IPS-11a (cell line): ENCODE measurements at regions not wholly inside any gene's neighbourhood (a gene's known extent, or its start where the extent isn't known, plus 50 kb on each side); places are given as distances from the start of the nearest gene placed in this dataset.

Source experiments
- H3K4me3 ChIP-seq: one replicate; pipeline ENCODE4 v1.5.1; 2013; ENCODE audit warnings: low read depth, low read length, control low read depth

DNA sequence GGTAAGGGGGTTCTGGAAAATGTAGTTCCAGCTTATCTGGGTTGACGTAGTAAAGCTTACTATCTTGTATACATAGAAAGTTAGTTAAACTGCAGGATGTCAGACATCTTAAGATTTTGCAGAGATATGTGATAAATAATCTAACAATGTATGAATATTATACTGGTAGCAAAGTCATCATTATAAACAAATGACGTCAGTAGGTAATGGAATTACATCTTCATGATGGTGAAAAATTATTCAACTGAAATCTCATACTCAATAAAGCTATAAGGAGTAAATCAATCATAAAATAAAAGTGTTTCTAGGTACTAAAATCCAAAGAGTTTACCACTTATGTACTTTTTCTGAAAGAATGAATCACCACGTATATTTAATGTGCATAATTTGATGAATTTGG lies 217.3 kb upstream of the CDH10 start:
- no peak overlapping the region for H3K4me3 ChIP-seq

GRCh38 chr5:24855485-24855884 lies 210.7 kb upstream of the CDH10 start:
- no peak overlapping the region for H3K4me3 ChIP-seq

- no peak overlapping the region for H3K4me3 ChIP-seq
Measured at GRCh38 chr5:24854850-24855249, 210.1 kb upstream of the CDH10 start.

DNA sequence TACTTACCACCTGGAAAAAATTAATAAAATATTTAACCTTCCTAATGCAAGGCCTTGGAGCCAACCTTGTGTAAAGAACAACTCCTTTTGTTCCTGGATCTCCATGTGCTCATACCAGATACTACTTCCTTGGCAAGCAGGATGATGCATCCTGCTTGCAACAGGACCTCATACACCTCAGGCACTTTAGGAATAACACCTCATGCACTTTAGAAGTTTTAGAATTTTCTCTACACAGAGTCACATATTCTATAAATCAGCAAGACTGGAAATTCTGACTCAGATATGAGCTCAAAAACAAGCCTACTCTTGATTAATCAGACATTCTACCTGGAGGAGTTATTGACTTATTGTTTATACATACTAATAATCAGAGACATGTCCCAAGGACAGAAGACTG lies 209.6 kb upstream of the CDH10 start:
- no peak overlapping the region for H3K4me3 ChIP-seq

DNA sequence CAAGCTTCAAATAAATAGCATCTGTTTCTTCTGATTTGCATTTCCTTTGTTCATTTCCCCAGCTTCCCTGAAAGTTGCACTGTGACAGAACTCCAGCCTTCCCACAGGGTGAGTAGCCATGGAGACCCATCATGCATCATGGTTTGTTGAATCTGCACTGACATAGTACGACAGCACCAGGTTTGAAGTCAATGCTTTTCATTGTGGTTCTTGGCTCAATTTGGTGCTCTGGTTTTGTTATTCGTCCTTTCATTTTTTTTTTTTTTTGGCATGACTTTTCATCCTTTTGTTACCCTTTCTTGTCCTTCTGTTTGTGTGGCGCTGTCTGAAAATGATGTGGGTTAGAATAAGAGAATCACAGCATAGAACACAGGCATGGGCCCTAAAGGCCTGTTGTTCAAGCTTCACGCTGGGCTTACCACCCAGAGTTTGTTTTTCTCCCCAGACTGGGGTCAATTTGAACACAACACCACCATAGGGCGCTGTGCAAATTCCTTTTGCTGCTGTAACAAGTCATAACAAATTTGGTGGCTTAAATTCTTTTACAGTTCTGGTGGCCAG lies 206.2 kb upstream of the CDH10 start:
- no peak overlapping the region for H3K4me3 ChIP-seq

DNA sequence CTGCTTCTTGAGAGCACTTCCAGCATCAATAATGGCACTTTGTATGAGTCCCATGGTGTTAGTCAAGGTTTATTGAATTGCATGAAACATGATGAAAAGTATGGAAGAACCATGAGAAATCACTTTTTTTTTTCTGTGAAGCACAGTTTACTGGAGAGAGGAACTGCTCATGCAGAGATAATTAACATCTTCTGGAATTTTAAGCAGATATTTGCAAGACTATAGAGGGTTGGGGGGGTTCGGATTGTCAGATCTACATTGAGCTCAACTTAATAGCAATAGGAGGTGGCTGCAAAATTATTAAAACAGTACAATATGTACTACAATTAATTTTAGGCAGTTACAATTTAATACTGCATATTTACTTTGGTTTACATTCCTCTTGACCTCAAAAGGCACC lies 204.4 kb upstream of the CDH10 start:
- no peak overlapping the region for H3K4me3 ChIP-seq

GRCh38 chr5:24831989-24832388 lies 187.2 kb upstream of the CDH10 start:
- H3K4me3 ChIP-seq, result no peak overlapping the region

DNA sequence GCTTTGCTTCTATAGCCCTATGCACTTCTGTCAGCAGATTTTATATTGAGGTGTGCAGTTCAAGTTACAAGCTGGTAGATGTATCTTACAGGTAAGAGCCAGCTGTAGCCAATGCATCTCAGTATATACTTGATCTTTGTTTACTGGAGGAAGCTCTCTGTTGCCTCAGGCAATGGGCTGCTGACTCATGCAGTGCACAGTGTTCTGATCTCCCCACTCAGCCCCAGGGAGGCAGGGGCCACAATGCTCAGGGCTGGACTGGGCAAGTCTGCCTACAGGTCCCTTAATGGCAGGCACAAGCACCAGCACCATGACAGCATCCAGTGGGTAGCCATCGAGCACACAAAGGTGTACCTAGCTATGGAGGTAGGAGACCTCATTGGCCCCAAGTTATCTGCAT lies 178.8 kb upstream of the CDH10 start:
- no peak overlapping the region for H3K4me3 ChIP-seq

DNA sequence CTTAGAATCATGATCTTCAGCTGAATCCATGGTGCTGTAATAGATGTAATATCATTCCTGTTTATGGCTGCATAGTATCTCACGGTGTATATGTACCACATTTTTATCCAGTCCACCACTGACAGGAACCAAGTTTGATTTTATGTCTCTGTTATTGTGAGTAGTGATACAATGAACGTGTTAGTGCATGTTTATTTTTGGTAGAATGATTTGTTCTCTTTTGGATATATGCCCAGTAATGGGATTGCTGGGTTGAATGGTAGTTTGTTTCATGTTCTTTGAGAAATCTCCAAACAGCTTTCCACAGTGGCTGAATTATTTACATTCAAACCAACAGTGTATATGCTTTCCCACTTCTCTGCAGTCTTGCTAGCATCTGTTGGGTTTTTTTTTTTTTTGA lies 175.1 kb upstream of the CDH10 start:
- no peak overlapping the region for H3K4me3 ChIP-seq

- H3K4me3 ChIP-seq, result no peak overlapping the region
Measured at GRCh38 chr5:24817966-24818365, 173.2 kb upstream of the CDH10 start.

DNA sequence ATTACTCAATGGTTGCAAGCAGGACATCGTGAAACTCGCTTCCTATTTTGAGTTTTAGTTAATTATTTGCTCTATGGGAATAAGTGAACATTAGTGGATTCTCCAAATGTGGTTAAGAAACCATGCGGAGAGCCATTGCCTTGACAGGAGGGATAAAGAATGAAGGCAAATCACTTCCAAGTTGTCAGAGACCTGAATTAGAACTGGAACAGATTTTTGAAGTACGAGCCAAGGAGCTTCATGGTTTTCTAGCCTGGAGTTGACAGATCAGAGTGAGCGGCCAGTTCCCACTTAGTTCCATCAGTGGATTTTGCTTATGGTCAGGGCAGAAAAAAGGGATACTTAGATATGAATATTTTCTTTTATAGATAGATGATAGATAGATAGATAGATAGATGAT lies 171.4 kb upstream of the CDH10 start:
- H3K4me3 ChIP-seq, result no peak overlapping the region

GRCh38 chr5:24805230-24805629 lies 160.5 kb upstream of the CDH10 start:
- no peak overlapping the region for H3K4me3 ChIP-seq

DNA sequence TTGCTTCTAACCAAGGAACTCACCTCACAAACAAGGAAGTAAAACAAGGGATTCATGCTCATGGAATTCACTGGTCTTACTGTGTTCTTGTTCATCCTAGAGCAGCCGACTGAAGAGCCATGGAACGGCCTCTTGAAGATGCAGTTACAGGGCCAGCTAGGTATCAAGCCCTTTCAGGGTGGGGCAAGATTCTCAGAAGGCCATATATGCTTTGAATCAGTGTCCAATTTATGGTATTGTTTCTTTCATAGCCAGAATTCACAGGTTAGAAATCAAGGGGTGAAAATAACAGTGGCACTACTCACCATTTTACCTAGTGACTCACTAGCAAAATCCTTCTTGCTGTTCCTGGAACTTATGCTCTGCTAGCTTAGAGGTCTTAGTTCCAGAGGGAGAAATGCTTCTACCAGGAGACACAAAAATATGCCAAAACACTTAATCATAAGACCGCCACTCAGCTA lies 159.5 kb upstream of the CDH10 start:
- H3K4me3 ChIP-seq, result no peak overlapping the region

GRCh38 chr5:24791326-24791725 lies 146.5 kb upstream of the CDH10 start:
- H3K4me3 ChIP-seq, result no peak overlapping the region

DNA sequence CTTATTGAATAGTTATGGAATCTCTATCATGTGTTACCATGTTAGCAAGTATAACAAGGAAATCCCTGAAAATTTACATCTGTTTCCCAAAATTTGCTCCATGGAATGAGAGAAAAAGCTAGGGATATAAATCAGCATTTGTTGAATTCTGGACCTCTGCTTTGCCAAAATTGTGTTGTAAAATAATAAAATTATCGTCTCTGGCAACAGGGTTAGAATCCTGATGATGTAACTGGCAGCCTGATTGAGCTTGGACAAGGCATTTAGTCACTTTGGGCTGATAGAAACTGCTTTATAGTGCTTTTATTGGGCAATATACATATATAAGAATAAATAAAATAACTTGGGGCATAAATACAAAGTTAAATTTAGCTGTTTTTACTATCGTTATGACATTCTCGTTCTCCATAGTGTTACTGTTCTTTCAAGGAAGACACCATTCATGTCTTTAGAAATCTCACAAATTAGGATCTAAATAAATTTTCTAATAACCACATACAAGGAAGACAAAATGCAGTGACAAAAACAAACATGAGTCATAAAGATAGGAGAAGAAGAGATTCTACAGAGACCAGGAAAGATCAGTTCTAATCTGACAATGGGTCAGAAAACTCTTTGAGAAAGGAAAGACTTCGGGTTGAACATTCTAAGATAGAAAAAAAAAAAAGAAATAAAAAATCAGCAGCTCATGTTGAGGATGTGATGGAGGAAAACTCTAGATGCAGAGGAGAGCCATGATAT lies 145.0 kb upstream of the CDH10 start:
- no peak overlapping the region for H3K4me3 ChIP-seq

DNA sequence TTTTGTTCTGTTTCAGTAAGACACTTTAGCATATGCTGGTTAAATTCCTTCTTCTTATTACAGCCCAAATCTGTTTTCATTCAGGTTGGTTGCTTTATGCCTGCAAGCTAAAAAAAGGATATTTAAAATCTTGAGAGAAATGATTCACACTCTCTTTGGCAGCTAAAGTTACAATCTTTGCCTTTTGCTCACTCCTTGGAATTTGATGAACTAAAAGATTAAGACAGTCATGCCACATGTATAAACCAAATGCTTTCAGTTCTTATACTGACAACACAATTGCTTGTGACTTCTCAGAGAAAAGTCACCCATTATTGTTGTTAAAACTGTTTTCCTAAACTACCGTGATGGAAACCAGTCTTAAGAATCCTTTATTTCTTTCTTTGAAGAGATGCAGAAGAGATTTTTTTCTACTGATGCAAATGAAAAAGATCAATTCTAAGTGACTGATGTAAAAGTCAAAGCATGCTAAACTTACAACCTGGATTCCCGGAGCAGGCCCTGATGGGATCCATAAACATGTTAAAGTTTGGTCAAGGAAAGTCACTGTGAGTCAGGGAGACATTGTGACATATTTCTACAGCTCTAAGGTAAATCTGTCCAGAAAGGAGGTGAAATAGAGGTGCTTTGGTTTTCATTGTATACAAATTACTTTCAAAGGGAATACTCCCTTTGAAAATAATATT lies 144.2 kb upstream of the CDH10 start:
- no peak overlapping the region for H3K4me3 ChIP-seq

GRCh38 chr5:24786108-24786507 lies 141.3 kb upstream of the CDH10 start:
- no peak overlapping the region for H3K4me3 ChIP-seq

DNA sequence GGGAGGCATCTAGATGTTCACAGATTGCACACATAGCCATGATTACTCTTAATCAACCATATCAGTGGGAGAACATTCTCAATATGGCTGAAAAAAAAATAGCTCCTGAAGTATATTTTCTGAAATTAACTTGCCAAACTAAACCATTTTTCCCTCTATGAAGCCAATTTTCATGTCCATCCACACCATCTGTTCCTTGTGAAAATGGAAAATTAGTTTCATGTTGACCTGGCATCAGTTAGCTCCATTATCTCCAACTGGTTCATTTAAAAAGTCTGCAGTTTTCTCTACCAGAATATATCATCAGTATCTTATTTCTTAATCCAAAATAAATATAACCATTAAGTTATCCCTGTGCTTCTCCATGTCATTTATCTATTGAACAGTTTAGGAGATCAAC lies 138.8 kb upstream of the CDH10 start:
- no peak overlapping the region for H3K4me3 ChIP-seq

DNA sequence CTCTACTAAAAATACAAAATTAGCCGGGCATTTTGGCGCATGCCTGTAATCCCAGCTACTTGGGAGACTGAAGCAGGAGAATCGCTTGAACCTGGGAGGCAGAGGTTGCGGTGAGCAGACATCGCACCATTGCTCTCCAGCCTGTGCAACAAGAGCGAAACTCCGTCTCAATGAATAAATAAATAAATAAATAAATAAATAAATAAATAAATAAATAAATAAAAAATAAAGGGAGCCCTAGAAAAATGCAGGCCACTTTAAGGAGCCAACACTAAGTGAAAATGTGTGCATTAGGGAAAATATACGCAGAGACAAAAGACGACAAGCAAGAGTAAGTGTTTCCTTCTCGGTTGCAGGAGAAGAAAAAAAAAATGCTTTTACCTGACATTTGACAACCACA lies 132.6 kb upstream of the CDH10 start:
- no peak overlapping the region for H3K4me3 ChIP-seq

GRCh38 chr5:24773261-24773660 lies 128.5 kb upstream of the CDH10 start:
- no peak overlapping the region for H3K4me3 ChIP-seq

GRCh38 chr5:24767086-24767485 lies 122.3 kb upstream of the CDH10 start:
- H3K4me3 ChIP-seq, result no peak overlapping the region

DNA sequence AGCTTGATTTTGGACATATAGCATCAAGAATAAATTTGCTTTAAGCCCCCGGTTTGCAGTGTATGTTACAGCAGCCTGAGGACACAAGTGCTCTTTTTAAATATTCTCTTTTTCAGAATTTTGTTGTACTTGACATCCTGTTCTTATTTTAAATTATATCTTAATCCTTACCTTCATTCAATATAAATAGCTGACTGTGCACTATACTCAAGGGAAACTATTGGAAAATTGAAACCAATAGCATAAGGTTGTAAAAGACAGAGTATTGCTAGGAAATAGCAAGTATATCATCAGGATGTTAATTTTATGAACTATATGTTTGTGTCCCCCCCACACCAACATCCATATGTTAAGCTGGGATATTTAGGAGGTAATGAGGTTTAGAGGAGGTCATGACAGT lies 120.4 kb upstream of the CDH10 start:
- H3K4me3 ChIP-seq, result no peak overlapping the region
